GM19463 (cell line): ENCODE measurements at regions not wholly inside any gene's neighbourhood (a gene's known extent, or its start where the extent isn't known, plus 50 kb on each side); places are given as distances from the start of the nearest gene placed in this dataset.
"Not testable (repeated sequence)": the region's sequence is repeated elsewhere in the genome, so short reads cannot be mapped to it uniquely, and the experiment has no call there.

Experiments used
- ATAC-seq: cut with Tn5 transposase; IDR thresholded peaks from one replicate; pipeline ENCODE4 v1.9.1; 2021; ENCODE audit warnings: mild to moderate bottlenecking, moderate library complexity; ENCODE audit not compliant: unreplicated experiment

DNA sequence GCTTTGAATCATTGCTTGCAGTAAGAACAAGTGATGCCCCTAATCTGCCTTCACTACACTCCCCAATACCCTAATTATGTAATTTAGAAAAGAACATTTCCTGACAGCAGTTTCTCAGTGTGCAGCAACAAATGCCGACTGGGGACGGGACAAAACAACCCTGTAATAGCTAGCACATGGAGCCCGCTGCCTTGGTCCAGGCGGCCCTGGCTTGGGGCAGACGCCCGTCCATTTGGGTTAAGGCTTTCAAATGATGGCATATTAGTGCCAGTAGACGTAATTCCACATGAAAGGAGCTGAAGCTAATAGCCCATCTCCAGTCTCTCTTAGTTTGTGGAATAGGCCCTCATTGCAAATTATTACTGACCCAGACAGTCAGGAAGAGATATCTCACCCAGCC is 150.6 kb upstream of the PITX1 start:
- ATAC-seq: no peak

DNA sequence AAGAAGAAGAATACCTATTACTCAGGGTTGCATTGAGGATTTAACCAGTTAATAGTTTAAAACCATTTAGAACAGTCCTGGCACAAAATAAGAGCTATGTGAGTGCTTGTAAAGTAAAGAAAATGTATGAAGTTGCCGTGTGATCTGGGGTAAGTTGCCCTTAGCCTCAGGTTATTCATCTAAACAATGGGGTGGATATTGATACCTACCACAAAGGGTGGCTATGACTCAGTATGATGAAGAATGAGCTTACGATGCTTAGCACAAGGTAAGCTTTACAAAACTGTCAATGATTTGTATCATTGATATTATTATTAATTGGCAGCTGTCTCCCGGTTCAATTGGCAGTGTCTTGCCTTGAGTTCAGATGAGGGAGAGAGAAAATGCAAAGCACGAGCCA is 149.4 kb upstream of the PITX1 start:
- ATAC-seq: no peak

DNA sequence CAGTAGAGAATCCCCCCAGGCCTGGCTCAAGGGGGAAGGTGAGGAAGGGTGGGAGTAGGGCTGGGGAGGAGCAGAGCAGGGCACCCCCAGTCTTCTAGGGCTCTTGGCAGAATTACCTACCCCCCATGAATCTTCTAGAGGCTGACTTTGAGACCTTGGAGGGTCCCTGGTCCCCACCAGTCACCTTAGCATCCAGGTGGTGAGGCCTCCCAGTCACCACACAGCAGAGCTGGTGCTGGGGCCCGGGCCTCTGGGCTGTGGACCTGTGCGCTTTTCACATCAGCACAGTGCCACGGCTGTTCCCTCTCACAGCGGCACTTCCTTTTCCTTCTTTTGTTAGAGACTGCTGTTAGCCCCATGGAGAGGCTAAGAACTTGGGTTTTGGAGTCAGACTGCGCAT is 148.6 kb upstream of the PITX1 start:
- ATAC-seq: no peak

DNA sequence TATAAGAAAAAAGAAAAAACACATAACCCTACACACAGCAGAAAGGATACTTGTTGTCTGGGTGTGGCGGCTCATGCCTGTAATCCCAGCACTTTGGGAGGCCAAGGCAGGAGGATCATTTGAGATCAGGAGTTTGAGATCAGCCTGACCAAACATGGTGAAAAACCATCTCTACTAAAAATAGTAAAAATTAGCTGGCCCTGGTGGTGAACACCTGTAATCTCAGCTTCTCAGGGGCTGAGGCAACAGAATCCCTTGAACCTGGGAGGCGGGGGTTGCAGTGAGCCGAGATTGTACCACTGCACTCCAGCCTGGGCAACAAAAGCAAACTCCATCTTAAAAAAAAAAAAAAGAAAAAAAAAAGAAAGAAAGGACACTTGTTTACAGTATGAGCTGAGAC is 147.6 kb upstream of the PITX1 start:
- ATAC-seq: no peak

DNA sequence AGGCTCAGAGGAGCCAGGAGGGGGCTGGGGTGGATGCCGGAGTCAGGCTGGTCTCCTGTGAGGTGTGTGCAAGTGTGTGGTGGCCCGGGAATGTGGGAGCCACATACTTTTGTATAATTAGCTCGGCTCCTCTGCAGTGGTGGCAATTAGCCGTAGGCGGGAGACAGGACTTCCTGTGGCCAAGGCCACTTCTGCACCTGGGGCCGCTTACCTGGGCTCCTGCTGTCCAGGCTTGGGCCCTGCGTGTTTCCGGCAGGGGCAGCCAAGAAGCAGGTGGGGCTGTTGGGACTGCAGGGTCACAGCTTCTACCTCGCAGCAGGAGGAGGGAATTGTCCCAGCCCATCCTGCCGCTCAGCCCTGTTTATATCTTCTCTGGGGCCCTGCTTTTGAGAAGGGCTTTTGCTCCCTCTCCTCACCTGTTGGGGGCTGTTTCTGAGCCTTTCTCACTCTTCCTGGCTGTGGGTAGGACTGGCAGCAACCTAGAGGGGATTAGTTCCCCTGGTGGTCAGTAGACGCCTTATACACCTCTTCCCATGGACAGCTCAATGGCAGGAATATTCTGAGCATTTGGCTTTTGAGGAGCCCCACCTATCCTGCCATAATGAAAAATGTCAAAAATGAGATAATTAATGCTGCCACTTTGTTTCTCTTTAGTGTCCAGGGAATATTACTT is 145.4 kb upstream of the PITX1 start:
- ATAC-seq: no peak

DNA sequence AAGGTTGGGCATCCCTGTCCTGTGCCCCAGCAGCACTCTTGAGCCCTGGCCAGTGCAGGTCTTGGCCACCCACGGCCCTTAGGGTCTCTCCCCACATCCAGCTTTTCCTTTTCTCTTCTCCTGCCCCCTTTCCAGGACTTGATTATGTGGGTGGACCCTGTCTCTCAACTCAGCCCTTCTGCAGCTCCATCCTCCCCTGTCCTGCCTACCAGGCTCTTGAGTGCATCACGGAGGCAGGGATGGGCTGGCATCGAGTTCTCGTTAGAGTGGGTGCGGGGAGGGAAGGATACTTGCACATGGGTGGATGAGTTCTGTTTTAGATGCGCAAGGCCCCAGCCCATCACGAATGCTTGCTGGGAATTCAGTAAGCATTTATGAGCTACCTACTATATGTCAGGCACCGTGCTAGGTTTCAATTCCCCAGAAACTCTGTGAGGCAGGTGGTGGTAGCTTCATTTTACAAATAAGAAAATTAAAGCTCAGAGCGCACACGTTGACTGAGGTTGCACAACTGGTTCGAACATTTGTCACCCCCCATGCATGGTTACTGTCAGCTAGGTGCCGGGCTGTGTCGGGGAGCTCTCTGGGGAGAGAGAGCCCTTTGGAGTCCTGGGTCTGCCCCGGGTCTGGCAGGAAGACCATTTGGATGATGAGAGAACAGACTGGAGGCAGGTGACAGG is 144.6 kb upstream of the PITX1 start:
- ATAC-seq: no peak

DNA sequence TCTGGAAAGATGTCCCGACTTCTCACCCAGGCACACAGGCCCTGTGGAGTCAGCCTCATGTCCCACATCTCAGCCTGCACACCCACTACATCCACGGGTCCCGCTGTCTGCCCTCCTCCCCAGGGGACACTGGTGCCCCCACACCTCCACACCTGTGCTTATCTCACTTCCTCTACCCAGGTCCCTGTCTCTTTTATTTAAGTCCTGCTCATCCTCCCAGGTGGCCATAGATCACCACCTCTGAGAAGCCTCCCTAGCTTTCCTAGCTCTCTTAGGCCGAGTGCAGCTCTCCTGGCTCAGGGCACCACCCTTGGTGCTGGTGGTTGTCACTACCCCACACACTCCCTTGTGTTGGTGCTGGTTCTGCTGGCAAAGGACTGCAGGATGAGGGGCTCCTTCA is 143.6 kb upstream of the PITX1 start:
- ATAC-seq: no peak

DNA sequence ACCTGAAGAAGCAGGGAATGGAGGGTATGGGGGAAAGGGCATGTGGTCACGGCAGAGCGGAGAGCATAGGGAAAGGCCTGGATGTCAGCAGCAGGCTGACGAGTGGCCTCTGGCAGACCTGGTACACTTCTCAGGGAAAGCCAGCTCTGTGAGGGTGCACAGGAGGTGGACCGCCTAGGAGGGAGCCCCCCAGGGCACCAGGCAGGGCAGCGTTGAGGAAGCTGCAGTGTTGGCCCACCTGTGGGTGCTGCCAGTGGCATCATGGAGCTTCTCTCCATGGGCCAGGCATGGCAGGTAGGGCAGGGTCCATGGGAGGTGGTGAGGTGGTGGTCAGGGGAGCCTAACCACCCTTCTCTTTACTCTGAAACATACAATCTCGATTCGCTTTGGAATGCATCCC is 143.0 kb upstream of the PITX1 start:
- ATAC-seq: no peak

DNA sequence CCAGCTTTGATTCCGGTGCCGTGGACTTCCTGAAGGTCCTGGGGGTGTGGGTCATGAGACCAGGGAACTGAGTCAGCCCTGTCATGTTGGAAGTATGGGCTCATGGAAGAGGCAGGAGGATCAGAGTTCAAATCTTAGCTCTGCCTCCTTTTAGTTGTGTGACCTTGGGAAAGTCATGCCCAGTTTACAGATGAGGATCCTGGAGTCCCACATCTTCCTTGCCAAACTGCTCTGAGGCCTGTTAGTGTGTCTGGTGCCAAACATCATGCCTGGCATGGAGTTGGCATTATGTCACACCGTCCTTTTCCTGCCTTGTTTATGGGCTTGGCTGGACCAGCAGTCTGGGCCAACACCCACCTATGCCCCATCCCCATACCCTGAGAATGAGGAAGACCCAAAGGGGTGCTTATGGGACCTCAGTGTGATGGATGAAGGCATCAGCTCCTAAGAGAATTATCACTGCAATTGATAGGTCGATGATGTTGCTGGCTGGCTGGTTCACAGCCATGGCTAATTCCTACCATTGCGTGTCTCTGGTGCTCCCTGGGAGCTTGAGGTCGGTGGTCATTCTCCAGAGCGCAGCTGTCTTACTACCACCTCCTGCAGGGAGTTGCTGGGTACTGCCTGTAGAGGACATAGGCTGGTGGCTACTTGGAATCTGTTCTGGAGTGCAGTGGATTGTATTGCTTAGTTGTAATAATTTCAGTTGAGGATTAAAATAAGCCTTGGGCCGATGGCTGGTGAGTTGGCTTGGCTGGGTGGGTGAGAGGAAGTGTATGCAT is 140.5 kb upstream of the PITX1 start:
- ATAC-seq: no peak

DNA sequence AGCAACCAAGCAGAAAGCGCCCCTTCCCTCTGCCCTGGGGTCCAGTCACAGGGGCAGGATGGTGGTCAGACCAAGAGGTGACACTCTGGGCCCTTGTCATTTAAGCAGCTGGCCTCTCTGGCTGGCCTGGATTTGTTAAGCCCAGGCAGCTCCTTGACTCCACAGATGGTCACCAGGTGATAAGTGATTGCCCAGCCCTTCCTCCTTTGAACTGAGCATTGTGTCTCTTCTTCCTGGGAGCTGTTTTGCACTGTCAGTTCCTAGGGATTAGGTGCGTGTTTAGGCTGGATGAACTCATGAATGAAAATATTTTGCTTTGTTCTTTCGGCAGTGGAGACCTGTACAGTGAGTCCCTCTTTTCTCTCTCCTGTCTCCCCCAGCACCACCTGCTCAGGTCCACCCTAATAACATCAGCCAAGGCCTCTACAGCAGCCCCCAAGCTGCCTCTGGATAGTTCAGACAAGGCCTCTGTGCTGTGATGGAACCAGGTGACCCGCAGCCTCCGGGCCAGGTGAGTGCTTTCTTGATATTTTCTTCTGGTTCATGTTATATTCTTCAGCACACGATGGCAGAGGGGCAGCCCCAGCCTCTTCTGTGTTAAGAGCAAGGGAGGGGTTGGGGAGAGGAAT is 139.7 kb upstream of the PITX1 start:
- no peak for ATAC-seq

DNA sequence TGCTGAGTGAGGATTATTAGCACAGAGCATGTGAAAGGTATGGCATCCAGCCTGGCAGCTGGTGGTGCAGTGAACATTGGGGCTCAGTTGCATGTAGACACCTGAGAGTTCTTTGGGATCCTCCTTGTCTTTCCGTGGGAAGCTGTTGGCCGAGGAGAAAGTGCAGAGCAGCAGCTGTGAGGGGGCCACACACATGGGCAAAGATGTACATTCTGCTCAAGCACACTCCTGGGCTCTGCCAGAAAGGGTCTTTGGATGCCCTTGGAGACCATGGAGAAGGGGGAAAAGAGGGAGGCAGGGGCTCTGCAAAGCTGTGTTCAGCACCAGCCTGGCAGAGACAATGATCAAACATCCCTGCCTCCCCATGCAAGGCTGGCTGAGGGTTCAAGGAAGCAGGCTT is 138.7 kb upstream of the PITX1 start:
- ATAC-seq: no peak

DNA sequence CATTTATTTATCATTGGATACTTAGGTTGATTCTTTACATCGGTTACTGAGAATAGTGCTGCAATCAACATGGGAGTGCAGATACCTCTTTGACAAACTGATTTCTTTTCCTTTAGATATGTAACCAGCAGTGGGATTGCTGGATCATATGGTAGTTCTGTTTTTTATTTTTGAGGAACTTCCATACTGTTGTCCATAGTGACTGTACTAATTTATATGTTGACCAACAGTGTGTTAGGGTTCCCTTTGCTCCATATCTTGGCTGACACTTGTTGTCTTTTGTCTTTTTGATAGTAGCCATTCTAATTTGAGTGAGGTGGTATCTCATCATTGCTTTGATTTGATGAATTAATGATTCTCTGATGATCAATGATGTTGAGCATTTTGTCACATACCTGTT is 137.3 kb upstream of the PITX1 start:
- no peak for ATAC-seq

DNA sequence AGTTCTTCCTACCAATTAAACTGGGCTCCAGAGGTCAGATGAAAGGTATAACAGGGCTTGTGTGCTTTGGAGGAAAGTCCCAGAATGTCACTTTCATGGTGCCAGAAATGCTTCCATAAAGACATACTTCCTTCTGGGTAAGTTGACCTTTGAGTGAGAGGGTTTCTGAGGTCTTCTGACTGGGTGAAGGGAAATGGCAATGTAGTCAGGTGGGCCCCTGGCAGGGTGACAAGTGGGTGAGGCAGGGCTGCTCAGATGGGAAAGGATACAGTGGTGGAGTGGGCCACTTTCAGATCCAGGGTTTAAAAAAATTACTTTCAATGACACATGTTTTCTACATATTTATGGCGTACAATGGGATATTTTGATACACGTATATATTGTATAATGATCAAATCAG is 136.5 kb upstream of the PITX1 start:
- ATAC-seq: no peak

DNA sequence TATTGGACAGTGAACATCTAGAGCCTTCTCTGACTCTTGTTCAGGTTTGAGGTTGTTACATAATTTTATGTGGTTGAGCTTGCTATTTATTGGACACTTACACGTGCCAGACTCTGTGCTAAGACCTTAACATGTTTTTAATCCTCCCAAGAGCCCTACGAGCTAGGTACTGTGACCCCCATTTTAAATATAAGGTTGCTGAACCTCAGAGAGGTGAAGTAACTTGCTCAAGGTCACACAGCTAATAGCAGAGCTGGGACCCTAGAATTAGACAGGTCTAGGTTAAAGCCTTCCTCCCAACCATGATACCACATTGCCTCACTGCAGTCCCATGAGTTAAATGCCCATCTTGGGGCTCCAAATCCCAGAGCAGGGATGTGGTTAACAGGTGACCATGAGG is 135.7 kb upstream of the PITX1 start:
- no peak for ATAC-seq

DNA sequence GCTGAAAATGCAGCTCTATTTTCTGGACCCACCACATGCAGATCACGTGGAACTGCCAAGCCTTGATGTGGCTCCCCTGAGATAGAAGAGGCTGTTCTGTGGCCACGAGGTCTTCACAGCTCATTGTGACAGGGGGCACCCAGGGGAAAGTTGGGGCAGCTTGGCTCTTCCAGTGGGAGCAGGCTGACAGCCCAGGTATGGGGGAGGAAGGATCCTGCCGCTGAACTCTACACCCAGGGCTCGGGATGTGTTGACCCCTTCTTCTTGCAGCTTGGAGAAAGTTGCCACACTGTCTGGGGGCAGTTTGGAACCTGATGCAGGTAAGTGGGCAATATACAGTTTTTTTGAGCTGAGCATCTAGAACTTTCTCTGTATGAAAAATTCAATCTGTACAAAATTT is 133.6 kb upstream of the PITX1 start:
- ATAC-seq: no peak

DNA sequence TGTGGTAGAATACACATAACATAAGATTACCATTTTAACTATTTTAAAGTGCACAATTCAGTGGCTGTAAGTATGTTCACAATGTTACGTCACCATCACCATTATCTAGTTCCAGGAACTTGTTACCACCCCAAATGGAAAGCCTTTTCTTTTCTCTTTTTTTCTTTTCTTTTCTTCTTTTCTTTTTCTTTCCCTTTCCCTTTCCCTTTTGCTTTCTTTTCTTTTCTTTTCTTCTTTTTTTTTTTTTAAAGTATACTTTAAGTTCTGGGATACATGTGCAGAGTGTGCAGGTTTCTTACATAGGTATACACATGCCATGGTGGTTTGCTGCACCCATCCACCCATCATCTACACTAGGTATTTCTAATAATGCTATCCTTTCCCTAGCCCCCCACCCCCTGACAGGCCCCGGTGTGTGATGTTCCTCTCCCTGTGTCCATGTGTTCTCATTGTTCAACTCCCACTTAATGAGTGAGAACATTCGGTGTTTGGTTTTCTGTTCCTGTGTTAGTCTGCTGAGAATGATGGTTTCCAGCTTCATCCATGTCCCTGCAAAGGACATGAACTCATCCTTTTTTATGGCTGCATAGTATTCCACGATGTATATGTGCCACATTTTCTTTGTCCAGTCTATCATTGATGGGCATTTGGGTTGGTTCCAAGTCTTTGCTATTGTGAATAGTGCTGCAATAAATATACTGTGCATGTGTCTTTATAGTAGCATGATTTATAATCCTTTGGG is 131.0 kb upstream of the PITX1 start:
- ATAC-seq: not testable (repeated sequence)

DNA sequence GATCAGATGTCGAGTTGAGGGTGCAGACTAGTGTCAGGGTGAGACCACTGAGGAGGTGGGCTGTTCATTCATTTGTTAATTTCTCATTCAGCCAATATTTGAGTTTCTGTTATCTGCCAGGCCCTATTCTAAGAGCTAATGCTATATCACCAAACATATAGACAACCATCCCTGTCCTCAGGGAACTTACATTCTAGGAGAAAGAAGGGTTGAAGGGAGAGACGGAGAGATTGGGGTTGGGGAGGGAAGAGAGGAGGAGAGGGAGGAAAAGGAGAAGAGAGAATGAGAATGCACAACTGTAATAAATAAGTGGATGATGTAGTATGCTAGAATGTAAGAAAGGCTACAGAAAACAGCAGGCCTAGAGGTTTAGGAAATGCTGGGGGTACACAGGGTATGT is 129.9 kb upstream of the PITX1 start:
- ATAC-seq: no peak

DNA sequence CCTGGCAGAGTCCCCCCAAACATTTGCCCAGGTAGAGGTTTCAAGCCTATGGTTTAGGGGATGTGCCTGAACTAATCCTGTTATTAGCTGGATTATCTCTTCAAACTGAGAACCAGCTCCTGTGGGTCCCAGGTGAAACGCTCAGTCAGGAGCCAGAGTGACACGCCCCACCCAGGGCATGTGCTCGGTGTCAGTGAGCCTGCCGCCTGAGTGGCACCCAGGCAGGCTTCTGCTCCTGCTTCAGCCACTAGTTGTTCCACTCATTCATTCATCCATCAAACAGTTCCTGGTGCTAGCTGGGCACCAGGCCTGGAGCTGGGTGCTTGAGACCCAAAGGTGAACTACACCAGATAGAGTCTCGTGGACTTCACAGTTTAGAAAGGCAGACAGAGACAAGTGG is 129.4 kb upstream of the PITX1 start:
- no peak for ATAC-seq

DNA sequence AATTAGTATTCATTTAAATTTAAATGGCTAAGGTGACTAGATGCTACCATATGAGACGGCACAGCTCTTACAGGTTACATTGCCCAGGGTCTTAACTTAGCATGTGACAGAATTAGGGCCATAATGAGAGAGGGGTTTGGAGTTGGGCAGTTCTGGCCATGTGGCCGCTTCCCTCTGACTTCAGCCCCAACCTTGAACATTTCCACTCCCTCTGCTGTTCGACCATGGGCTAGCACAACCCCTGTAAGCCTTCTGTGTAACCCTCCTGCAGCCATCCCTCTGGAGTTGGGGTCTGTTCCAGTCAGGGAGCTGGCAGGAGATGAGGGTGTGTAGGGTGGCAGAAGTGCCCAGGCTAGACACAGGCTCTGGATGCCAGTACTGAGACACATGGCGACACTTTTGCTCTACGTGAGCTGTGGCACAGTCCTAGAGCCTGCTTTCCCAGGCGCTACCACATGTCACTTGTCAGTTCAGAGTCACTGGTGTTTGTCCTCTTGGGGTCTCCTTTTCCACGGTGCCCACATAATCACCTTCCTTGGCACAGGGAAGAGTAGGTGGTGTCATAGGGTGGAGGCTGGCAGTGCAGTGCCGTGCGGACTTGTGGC is 128.7 kb upstream of the PITX1 start:
- ATAC-seq: no peak

DNA sequence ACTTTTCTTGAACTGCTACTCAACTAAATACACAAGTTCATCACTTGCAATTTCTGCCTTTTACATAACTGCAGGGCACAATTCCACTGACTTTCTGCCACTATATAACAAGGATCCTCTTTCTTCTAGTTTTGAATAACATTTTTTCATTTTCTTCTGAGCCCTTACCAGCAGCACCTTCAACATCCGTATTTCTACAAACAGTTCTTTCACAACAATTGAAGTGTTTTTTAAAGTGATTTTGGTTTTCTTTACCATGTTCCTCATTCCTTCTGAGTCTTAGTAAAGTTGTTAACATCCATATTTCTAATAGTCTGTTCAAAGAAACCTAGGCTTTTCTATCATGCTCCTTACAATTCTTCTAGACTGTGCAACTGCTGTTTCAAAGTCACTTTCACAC is 127.2 kb upstream of the PITX1 start:
- no peak for ATAC-seq
